Kidney capillary endothelial cell (primary cell): ENCODE measurements at regions not wholly inside any gene's neighbourhood (a gene's known extent, or its start where the extent isn't known, plus 50 kb on each side); places are given as distances from the start of the nearest gene placed in this dataset.
"Not testable (repeated sequence)": the region's sequence is repeated elsewhere in the genome, so short reads cannot be mapped to it uniquely, and the experiment has no call there.

ENCODE experiments used
- DNase-seq: peaks from one replicate; pipeline ENCODE4 v3.0.0-alpha.2; 2018; ENCODE audit warnings: low spot score

DNA sequence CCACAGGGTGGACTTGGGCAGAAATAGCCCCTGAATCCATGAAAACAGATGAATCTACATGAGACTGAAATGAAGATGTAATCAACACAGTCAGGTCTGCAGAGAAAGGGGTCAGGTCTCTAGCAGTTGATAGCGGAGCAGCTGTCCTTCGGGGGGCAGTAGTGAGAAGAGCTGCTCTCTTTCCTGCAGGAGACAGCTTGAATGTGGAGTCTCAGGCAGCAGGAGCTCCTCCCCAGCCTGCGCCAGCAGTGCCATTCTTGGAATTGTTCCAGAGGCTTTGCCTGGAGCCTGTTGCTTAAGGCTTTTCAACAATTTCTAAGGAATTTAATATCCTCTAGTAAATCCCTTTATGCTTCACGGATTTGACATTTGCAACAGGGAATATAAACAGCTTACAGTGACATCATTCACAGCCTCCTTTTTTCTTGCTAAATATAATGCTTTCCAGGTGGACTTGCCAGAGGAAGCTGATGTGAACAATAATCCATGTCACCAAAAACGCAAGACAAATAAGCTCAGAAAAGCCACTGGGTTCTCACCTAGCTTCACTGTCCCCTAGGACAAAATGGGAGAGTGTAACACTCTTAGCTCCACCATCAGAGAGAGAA is 1535.1 kb downstream of the RPIA start:
- not testable (repeated sequence) for DNase-seq

DNA sequence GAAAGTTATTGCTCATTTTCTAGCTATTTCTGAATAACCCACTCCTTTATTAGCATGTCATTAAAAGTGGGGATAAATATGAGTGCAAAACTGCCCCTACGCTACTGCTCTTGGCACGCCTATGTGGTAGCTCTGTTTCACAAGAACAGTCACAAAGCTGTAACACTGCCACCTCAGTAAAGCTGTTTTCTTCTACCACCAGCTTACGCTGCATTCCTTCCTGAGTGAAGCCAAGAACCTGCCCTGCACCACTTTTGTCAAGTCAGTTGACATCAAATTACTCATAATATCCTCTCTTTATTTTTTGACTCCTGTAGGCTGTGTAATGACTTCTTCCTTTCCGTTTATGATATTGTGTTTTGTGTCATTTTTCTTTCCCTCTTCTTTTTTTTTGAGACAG is 1539.7 kb downstream of the RPIA start:
- DNase-seq, result not testable (repeated sequence)

DNA sequence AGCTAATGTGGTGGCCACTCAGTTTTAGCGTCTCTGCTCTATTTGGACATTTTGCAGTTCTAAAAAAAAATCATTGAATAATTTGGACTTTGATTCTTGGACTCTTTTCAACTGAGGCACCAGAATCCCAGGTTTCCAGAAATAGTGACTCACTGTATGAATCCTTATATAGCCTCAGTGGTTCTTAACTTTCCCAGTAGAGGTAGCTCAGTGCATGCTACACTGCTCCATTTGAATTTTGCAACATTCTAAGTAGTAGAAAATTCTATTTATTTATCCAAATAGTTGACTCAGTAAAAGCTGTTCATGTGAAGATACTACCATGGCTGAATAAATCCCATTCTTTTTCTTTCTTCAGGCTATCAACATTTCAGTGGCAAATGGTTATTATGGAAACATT is 1544.0 kb downstream of the RPIA start:
- DNase-seq, result not testable (repeated sequence)

DNA sequence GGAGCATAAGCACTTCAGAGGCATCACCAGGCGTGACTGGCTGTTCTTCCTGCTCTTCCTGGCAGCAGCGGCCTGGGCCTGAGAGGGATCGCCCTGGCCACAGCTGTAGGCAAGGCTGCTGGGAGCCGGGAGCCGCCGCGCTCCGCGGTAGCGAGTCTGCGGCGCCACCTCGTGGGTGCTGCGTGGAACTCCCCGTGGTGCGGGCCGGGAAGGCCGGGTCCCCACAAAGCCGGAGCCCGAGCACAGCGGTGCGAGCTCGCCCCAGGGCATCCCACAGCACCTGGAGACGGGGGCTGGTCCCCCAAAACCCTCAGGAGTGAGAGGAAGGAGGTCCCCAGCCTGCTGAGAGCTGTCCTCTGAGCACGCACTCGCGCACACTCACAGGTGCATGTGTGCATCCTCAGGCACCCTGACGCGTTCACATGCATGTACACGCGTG is 1546.5 kb downstream of the RPIA start:
- DNase-seq, result not testable (repeated sequence)

DNA sequence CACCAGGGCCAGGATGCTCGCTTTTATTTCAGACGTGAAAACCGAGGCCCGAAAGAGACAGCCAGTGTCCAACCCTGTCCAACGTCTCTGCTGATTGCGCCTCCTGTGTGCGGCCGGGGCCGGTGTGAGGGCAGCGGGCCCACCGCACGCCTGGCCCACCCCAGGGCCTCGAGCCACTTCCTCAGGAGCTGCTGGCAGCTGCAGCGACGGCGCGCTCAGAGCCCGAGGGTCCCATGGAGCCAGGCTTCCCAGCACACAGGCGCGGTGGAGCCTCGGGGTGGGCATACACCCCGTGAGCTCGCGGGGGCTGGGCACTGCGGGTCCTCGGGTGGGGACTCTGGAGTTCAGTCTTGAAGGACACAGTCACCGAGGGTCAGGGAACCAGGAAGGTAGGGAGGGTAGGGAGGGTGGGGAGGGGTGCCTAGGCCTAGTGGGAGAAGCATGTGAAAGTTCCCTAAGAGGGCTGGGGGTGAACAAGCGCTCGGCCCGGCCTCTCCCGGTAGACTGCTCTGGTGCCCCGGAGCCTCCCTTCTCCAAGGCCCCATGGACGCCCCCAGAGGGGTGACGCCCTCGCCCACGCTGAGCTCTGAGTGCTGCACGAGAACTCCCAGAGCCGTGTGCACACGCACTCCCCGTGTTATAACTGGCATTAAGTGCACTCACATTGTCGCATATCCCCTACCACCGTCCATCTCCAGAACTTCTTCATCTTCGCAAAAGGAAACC is 1547.2 kb downstream of the RPIA start:
- DNase-seq, result not testable (repeated sequence)

DNA sequence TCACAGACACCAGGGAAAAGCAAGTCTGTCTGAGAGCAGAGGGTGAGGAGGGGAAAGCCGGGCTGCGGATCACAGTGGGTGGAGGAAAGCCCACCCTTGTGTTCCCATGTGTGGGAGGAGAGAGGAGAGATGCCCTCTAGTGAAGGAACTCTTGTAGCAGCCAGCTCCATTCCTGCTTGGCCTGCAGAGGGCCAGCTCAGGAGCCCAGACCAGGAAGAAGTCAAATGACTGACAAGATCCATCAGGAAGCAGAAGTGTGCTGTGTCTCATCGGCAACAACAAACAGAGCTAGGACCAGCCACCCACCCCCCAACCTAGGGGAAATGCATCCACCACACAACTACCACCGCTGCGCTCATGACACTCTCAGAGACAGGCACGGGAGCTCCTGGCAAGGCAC is 1548.3 kb downstream of the RPIA start:
- not testable (repeated sequence) for DNase-seq

DNA sequence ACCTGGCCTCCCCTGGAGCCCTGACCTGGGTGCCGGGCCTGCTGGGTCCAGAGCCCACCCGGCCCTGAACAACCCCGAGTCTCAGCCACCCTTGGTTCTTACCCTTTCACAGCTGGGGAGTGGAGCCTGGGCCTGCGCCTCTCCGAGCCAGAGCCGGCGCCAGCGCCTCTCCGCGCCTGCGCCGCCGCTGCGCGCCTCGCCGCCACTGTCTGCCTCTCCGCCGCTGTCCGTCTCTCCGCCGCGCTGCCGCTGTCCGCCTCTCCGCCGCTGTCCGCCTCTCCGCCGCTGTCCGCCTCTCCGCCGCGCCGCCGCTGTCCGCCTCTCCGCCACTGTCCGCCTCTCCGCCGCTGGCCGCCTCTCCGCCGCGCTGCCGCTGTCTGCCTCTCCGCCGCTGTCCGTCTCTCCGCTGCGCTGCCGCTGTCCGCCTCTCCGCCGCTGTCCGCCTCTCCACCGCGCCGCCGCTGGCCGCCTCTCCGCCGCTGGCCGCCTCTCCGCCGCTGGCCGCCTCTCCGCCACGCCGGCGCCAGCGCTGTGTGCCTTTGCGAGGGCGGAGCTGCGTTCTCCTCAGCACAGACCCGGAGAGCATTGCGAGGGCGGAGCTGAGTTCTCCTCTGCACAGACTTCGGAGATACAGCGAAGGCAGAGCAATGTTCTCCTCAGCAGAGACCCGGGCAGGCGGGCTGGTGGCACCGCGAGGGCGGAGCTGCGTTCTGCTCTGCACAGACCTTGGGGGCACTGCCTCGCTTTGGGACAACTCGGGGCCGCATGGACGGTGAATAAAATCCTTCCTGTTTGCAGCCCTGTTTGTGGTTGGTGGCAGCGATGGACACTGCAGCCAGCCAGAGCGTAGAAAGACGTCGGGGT is 1553.7 kb downstream of the RPIA start:
- DNase-seq, result not testable (repeated sequence)

DNA sequence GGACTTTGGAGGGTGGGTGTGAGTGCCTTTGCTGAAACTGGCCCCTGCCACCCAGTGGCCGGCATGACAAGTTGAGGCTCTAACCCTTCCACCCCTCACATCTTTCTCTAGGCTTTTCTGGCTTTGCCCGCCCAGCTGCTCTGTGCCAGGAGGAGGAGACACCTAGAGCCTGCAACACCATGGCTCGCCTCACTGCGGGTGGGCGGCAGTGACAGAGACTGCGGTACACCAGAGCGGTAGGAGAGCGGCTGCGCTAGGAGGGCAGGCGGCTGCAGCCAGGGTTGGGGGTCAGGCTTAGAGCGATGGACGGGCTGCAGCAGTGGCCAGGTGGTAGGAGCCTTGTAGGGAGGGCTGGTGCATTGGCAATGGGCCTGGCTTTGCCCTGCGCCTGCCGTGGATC is 1556.9 kb downstream of the RPIA start:
- not testable (repeated sequence) for DNase-seq

DNA sequence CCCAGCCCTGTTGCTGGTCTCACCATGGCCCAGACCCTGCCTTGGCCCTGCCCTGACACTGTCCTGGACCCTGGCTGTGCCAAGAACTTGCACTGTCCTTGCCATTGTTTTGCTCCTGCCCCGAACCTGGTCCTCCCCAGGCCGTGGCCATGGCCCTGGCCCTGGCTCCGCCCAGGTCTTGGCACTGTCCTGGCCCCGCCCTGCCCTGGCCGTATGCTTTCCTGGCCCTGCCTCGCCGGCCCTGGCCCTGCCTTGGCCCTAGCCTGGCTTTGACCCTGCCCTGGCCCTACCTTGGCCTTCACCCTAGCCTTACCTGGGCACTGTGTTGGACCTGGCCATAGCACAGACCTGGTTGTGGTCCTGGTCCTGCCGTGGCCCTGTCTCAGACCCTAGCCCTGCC is 1558.9 kb downstream of the RPIA start:
- not testable (repeated sequence) for DNase-seq

DNA sequence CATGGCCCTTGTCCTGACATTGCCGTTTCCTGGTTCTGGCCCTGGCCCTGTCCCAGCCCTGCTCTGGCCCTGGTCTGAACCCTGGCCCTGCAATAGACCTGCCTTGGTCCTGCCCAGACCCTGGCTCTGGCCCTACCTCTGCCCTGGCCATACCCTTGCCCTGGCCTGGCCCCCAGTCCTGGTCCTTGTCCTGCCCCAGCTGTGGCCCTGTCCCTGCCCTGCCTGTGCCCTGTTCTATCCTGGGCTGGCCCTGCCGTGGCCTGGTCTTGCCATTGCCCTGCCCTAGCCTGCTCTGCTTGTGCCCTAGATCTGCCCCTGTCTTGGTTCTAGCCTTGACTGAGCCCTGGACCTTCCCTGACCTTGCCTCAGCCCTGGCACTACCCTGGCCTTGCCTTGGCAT is 1560.1 kb downstream of the RPIA start:
- not testable (repeated sequence) for DNase-seq

DNA sequence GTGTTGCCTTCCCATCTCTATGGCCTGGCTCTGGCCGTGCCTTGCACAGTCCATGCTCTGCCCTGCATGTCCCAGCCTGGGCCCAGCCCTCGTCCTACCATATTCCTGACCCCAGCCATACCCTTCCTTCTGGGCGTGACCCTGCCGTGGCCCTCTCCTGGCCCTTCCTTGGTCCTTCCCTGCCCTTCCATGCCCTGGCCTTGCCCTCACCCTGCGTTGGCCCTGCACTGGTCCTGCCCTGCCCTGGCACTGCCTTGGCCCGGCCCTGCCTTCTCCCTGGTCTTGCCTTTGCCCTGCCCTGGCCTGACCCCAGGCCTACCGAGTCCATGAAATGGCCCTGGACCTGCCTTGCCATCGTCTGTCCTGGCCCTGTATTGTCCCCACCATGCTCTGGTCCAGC is 1561.8 kb downstream of the RPIA start:
- DNase-seq, result not testable (repeated sequence)

DNA sequence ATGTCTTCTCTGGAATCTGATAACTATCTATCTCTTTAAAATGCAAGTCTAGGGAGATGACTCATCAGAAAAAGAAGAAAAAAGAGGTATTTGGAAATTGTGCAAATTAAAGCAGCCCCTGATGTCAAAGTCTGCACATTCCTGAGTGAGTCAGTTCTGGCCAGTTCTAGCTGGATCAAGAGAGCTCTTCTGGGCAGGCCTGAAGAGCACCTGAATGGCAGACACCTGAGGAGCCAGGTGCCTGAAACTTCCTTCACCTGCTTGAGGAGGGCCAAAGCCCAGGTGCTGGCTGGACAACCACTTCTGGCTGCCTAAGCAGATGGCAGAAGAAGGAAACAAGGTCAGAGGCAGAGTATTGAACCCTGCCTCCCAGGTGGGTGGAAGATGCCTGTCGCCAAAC is 1575.4 kb downstream of the RPIA start:
- not testable (repeated sequence) for DNase-seq

DNA sequence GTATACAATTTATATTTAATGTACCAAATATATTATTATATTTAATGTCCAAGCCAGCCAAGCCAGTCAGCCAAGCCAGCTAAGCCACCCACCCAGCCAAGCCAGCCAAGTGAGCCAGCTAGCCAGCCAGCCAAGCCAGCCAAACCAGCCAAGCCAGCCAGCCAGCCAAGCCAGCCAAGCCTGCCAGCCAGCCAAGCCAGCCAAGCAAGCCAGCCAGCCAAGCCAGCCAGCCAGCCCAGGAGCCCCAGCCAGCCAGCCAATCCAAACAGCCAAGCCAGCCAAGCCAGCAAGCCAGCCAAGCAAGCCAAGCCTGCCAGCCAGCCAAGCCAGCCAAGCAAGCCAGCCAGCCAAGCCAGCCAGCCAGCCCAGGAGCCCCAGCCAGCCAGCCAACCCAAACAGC is 1596.3 kb downstream of the RPIA start:
- DNase-seq, result not testable (repeated sequence)

DNA sequence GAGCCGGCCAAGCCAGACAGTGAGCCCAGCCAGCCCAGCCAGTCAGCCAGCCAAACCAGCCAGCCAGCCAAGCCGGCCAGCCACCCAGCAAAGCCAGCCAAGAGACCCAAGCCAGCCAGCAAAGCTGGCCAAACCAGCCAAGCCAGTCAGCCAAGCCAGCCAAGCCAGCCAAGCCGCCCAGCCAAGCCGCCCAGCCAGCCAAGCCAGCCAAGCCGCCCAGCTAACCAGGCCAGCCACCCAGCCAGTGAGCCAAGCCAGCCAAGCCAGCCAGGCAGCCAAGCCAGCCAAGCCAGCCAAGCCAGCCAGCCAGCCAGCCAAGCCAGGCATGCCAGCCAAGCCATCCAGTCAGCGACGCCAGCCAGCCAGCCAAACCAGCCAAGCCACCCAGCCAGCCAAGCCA is 1596.9 kb downstream of the RPIA start:
- not testable (repeated sequence) for DNase-seq

DNA sequence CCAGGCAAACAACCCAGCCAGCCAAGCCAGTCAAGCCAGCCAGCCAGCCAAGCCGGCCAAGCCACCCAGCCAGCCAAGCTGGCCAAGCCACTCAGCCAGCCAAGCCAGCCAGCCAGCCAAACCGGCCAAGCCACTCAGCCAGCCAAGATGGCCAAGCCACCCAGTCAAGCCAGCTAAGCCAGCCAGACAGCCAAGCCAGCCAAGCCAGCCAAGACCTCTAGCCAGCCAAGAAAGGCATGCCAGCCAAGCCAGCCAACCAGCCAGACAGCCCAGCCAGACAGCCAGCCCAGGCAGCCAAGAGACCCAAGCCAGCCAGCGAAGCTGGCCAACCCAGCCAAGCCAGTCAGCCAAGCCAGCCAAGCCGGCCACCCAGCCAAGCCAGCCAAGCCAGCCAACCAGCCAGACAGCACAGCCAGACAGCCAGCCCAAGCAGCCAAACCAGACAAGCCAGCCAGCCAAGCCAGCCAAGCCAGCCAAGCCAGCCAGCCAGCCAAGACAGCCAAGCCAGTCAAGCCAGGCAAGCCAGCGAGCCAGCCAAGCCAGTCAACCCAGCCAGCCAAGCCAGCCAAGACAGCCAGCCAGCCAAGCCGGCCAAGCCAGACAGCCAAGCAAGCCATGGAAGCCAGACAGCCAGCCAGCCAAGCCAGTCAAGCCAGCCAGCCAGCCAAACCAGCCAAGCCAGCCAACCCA is 1598.0 kb downstream of the RPIA start:
- not testable (repeated sequence) for DNase-seq

DNA sequence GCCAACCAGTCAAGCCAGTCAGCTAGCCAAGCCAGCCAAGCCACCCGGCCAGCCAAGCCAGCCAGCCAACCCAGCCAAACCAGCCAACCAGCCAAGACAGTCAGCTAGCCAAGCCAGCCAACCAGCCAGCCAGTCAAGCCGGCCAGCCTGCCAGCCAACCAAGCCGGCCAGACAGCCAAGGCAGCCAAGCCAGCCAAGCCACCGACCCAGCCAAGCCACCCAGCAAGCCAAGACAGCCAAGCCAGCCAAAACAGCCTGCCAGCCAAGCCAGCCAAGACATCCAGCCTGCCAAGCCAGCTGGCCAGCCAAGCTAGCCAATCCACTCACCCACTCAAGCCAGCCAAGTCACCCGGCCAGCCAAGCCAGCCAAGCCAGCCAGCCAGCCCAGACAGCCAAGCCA is 1599.2 kb downstream of the RPIA start:
- not testable (repeated sequence) for DNase-seq

DNA sequence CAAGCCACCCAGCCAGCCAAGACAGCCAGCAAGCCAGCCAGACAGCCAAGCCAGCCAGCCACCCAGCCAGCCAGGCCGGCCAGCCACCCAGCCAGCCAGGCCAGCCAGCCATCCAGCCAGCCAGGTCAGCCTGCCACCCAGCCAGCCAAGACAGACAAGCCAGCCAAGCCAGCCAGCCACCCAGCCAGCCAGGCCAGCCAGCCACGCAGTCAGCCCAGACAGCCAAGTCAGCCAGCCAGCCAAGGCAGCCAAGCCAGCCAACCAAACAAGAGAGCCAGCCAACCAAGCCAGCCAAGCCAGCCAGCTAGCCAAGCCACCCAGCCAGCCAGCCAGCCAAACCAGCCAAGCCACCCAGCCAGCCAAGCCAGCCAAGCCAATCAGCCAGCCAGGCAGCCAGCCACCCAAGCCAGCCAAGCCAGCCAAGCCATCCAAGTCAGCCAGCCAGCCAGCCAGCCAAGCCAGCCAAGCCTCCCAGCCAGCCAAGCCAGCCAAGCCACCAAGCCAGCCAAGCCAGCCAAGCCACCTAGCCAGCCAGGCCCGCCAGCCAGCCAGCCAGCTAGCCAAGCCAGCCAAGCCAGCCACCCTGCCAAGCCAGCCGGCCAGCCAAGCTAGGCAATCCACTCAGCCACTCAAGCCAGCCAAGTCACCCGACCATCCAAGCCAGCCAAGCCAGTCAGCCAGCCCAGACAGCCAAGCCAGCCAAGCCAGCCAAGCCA is 1599.9 kb downstream of the RPIA start:
- DNase-seq, result not testable (repeated sequence)

DNA sequence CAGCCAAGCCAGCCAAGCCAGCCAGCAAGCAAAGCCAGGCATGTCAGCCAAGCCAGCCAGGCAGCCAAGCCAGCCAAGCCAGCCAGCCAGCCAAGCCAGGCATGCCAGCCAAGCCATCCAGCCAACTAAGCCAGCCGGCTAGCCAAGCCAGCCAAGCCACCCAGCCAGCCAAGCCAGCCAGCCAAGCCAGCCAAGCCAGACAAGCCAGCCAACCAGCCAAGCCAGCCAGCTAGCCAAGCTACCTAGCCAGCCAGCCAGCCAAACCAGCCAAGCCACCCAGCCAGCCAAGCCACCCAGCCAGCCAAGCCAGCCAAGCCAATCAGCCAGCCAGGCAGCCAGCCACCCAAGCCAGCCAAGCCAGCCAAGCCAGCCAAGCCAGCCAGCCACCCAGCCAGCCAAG is 1600.5 kb downstream of the RPIA start:
- DNase-seq, result not testable (repeated sequence)

DNA sequence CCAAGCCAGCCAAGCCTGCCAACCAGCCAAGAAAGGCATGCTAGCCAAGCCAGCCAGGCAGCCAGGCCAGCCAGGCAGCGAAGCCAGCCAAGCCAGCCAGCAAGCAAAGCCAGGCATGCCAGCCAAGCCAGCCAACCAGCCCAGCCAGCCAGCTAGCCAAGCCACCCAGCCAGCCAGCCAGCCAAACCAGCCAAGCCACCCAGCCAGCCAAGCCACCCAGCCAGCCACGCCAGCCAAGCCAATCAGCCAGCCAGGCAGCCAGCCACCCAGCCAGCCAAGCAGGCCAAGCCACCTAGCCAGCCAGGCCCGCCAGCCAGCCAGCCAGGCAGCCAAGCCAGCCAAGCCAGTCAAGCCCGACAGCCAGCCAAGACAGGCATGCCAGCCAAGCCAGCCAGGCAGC is 1601.0 kb downstream of the RPIA start:
- DNase-seq, result not testable (repeated sequence)

DNA sequence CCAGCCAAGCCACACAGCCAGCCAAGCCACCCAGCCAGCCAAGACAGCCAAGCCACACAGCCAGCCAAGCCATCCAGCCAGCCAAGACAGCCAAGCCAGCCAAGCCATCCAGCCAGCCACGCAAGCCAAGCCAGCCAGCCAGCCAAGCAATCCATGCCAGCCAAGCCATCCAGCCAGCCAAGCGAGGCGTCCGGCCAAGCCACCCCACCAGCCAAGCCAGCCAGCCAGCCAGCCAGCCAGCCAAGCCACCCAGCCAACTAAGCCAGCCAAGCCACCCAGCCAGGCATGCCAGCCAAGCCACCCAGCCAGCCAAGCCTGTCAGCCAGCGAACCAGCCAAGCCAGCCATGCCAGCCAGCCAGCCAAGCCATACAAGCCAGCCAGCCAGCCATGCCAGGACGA is 1601.8 kb downstream of the RPIA start:
- not testable (repeated sequence) for DNase-seq

DNA sequence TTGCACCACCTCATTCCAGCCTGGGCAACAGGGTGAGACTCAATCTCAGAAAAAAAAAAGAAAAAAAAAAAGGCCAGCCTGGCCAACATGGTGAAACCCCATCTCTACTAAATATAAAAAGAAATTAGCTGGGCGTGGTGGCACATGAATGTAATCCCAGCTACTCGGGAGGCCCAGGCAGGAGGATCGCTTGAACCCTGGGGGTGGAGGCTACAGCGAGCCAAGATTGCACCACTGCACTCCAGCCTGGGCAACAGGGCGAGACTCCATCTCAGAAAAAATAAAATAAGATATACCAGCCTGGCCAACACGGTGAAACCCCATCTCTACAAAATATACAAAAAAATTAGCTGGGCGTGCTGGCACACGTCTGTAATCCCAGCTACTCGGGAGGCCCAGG is 1602.3 kb downstream of the RPIA start:
- not testable (repeated sequence) for DNase-seq
